AG09319 (cell line): ENCODE measurements at regions not wholly inside any gene's neighbourhood (a gene's known extent, or its start where the extent isn't known, plus 50 kb on each side); places are given as distances from the start of the nearest gene placed in this dataset.

Experiments used
- DNase-seq: peaks from one replicate; pipeline ENCODE4 v3.0.0-alpha.2; 2010; ENCODE audit warnings: low read depth; ENCODE audit errors: extremely low read depth
- TF ChIP-seq, protein P1 (sequence below): IDR thresholded peaks from 2 replicates; pipeline ENCODE4 v1.5.1; 2011; ENCODE audit warnings: low read depth, mild to moderate bottlenecking, inconsistent platforms, low read length, moderate library complexity

GRCh38 chr3:24588629-24589512 is 94.2 kb upstream of the THRB start:
- DNase-seq, result no peak
- TF ChIP-seq, protein P1, sequence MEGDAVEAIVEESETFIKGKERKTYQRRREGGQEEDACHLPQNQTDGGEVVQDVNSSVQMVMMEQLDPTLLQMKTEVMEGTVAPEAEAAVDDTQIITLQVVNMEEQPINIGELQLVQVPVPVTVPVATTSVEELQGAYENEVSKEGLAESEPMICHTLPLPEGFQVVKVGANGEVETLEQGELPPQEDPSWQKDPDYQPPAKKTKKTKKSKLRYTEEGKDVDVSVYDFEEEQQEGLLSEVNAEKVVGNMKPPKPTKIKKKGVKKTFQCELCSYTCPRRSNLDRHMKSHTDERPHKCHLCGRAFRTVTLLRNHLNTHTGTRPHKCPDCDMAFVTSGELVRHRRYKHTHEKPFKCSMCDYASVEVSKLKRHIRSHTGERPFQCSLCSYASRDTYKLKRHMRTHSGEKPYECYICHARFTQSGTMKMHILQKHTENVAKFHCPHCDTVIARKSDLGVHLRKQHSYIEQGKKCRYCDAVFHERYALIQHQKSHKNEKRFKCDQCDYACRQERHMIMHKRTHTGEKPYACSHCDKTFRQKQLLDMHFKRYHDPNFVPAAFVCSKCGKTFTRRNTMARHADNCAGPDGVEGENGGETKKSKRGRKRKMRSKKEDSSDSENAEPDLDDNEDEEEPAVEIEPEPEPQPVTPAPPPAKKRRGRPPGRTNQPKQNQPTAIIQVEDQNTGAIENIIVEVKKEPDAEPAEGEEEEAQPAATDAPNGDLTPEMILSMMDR, result no peak

- TF ChIP-seq, protein P1, result no peak
- no peak for DNase-seq
These were observed 94.8 kb upstream of the THRB start for GRCh38 chr3:24589513-24589851.

GRCh38 chr3:24589931-24590880 is 95.6 kb upstream of the THRB start:
- TF ChIP-seq, protein P1, result no peak
- DNase-seq, result no peak

- DNase-seq, result no peak
- TF ChIP-seq, protein P1, result no peak
These were observed 96.5 kb upstream of the THRB start for GRCh38 chr3:24591191-24591590.

GRCh38 chr3:24591661-24592555 is 97.3 kb upstream of the THRB start:
- no peak for DNase-seq
- TF ChIP-seq, protein P1, result no peak

DNA sequence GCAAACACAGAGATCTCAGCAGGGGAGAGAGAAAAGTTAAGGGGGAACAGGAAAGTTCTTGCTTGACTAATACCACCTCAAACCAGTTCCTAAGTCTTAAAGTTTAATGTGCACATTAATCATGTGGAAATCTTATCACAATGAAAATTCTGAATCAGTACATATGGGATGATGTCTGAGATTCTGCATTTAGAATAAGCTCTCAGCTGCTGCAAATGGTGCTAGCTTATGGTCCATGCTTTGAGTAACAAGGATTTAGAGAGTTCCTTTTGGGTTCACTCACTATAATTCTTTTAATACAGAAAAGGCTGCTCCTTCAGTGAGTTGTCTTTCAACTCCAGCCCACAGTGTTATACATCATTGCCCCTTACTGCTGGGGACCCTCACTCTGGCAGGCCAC is 99.5 kb upstream of the THRB start:
- TF ChIP-seq, protein P1, result no peak
- no peak for DNase-seq
